MCF 10A (cell line): ENCODE measurements at regions not wholly inside any gene's neighbourhood (a gene's known extent, or its start where the extent isn't known, plus 50 kb on each side); places are given as distances from the start of the nearest gene placed in this dataset.

ENCODE experiments used
- BruUV-seq: library from RNA; stranded (reverse); fragments of 400-500 nt; replicated peaks from 2 replicates; lab custom pipeline; 2021; lab: Mats Ljungman, UMichigan
- CTCF ChIA-PET: fragments of 300-600 bp; sonication (Branson Sonifier 250); formaldehyde crosslinking; extraction: SDS; loops from one replicate; lab custom pipeline; 2021; ENCODE audit warnings: antibody characterized with exemption, inconsistent platforms; lab: Yijun Ruan, JAX
- POLR2A ChIA-PET: fragments of 300-600, 350-650 bp; sonication (Branson Sonifier 250); formaldehyde crosslinking; extraction: SDS; loops from one replicate; lab custom pipeline; 2020; ENCODE audit warnings: antibody characterized with exemption, inconsistent platforms; lab: Yijun Ruan, JAX
- DNase-seq: peaks from one replicate; pipeline ENCODE4 v3.0.0-alpha.2; 2018; ENCODE audit not compliant: unreplicated experiment
- H3K27ac Mint-ChIP-seq: one replicate; pipeline ENCODE4 v1.8.0; 2022; ENCODE audit warnings: mild to moderate bottlenecking, low read depth, mixed read lengths; ENCODE audit not compliant: unreplicated experiment
- H3K27me3 Mint-ChIP-seq: one replicate; pipeline ENCODE4 v1.8.0; 2022; ENCODE audit warnings: mixed read lengths; ENCODE audit not compliant: insufficient read depth, unreplicated experiment
- H3K36me3 Mint-ChIP-seq: one replicate; pipeline ENCODE4 v1.8.0; 2022; ENCODE audit warnings: mild to moderate bottlenecking, moderate library complexity, mixed read lengths; ENCODE audit not compliant: insufficient read depth, unreplicated experiment
- H3K4me1 Mint-ChIP-seq: one replicate; pipeline ENCODE4 v1.8.0; 2022; ENCODE audit warnings: mixed read lengths; ENCODE audit not compliant: insufficient read depth, unreplicated experiment
- H3K4me3 Mint-ChIP-seq: one replicate; pipeline ENCODE4 v1.8.0; 2022; ENCODE audit warnings: mild to moderate bottlenecking, moderate library complexity, mixed read lengths; ENCODE audit not compliant: unreplicated experiment
- H3K9me3 Mint-ChIP-seq: one replicate; pipeline ENCODE4 v1.8.0; 2022; ENCODE audit warnings: mixed read lengths; ENCODE audit not compliant: unreplicated experiment
- intact Hi-C: fragments of 100-400 bp; cut with micrococcal nuclease; formaldehyde crosslinking; loops from 2 replicates; pipeline ENCODE4 v1.14.1; 2022
- TF ChIP-seq, protein P1 (sequence below): fragments of 200-600 bp; IDR thresholded peaks from one replicate; pipeline ENCODE4 v1.8.0; 2022; ENCODE audit warnings: antibody characterized with exemption, mild to moderate bottlenecking; ENCODE audit not compliant: unreplicated experiment

DNA sequence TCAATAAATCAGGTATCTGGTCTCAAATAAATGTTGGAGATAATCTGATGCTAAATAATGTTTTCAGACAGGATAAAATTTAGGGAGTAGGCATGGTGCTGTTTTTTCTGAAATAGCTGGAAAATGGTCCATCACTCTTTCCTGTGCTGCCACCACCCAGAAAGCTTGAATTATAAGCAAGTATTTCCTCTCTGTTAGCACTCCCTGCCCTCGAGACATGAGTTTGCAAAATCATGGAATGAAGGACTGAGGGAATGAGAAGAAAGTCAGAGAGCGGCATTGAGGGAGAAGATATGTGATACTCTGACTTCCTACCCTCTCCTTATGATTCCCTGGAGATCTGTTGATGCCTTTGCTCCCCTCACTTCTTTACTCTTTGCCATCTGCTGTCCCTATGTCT is 1095.7 kb downstream of the IGSF11 start:
- no peaks in the 10 kb centered on the region for H3K27me3 Mint-ChIP-seq
- CTCF ChIA-PET: no interaction called here
- no peak for DNase-seq
- H3K36me3 Mint-ChIP-seq: no peaks in the 10 kb centered on the region
- TF ChIP-seq, protein P1, sequence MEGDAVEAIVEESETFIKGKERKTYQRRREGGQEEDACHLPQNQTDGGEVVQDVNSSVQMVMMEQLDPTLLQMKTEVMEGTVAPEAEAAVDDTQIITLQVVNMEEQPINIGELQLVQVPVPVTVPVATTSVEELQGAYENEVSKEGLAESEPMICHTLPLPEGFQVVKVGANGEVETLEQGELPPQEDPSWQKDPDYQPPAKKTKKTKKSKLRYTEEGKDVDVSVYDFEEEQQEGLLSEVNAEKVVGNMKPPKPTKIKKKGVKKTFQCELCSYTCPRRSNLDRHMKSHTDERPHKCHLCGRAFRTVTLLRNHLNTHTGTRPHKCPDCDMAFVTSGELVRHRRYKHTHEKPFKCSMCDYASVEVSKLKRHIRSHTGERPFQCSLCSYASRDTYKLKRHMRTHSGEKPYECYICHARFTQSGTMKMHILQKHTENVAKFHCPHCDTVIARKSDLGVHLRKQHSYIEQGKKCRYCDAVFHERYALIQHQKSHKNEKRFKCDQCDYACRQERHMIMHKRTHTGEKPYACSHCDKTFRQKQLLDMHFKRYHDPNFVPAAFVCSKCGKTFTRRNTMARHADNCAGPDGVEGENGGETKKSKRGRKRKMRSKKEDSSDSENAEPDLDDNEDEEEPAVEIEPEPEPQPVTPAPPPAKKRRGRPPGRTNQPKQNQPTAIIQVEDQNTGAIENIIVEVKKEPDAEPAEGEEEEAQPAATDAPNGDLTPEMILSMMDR: no peak
- no TSS peak for BruUV-seq
- H3K9me3 Mint-ChIP-seq: no peaks in the 10 kb centered on the region
- no peaks in the 10 kb centered on the region for H3K4me1 Mint-ChIP-seq
- POLR2A ChIA-PET: no interaction called here
- H3K27ac Mint-ChIP-seq: no peak overlapping the region
- H3K4me3 Mint-ChIP-seq: no peak overlapping the region
- intact Hi-C loops: no loop called here

DNA sequence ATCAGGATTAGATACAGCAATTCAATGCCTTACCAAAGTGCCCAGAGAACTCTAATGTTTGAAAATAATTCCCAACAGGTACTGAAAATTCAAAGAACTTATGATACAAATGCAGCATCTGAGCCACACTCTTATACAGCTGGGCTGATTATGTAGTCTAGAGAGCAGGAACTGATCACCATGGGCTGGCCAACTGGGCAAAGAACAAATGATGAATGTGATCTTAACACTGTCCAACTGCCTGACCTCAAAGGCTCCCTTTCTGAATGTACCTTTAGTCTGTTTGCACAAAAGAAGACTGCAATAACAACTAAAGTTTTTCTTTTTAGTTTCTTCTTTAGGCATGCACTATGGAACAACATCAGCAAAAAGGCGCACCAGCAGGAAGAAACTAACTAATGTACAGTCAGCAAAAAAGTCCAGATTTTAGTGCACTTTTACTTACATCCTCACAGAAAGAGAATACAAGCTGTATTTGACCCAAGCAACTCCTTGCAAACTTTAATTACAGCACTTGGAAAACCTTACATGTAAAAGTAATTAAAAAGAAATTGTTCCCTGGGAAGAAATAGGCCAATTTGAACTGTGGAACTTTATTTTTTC is 1095.1 kb downstream of the IGSF11 start:
- Mint-ChIP-seq H3K27me3 (no peaks in the 10 kb centered on the region), H3K4me3 (no peak overlapping the region), H3K9me3 (no peaks in the 10 kb centered on the region), H3K36me3 (no peaks in the 10 kb centered on the region), H3K4me1 (no peaks in the 10 kb centered on the region), H3K27ac (no peak overlapping the region)
- DNase-seq: no peak
- CTCF ChIA-PET: no interaction called here
- no TSS peak for BruUV-seq
- POLR2A ChIA-PET: no interaction called here
- intact Hi-C loops: no loop called here
- TF ChIP-seq, protein P1: no peak

DNA sequence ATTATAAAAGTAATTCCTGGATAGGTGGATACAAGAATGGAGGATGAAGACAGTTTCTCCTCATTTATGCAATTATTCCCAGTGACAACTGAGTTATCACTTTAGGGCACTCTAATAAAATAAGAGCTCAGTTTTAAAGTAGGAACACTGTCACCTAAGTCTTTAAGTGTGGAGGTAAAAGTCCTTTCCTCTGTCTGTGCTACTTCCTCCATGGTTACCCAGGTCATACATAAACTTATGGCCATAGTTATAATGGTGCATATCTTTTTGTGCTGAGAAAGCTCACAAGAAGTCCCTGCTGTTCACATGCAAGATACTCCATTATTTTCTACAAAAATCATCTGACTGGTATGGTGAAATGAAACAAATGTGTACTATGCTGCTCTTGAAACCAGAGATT is 1093.6 kb downstream of the IGSF11 start:
- Mint-ChIP-seq H3K27me3 (no peaks in the 10 kb centered on the region), H3K4me1 (no peaks in the 10 kb centered on the region), H3K27ac (no peak overlapping the region), H3K4me3 (no peak overlapping the region), H3K36me3 (no peaks in the 10 kb centered on the region), H3K9me3 (no peaks in the 10 kb centered on the region)
- DNase-seq: no peak
- CTCF ChIA-PET: no interaction called here
- intact Hi-C loops: no loop called here
- TF ChIP-seq, protein P1: no peak
- BruUV-seq: no TSS peak
- POLR2A ChIA-PET: no interaction called here

DNA sequence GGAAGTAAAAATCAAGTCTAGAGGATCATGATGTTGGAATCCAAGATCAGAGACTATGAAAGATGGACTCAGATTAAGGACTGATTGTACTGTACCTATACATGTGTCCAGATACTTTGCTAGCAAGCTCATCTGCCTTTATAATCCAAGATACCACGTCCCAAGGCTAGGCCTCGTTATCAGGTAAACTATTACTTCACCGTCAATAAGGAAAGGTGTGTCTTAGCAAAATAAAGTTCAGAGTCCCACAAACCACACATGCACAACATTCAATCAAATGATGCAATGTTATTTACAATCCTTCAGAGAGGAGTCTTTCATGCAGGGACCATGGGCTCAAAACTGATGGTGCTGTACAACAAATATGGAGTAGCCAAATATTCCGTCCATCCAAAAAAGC is 1092.9 kb downstream of the IGSF11 start:
- no peak overlapping the region for H3K27ac Mint-ChIP-seq
- H3K4me3 Mint-ChIP-seq: no peak overlapping the region
- no peaks in the 10 kb centered on the region for H3K9me3 Mint-ChIP-seq
- DNase-seq: no peak
- H3K36me3 Mint-ChIP-seq: no peaks in the 10 kb centered on the region
- CTCF ChIA-PET: interaction anchor here (0.7 kb wide), 1 partner anchor 288 kb away, joined by 3 read pairs; no protein-coding TSS in a partner anchor
- no TSS peak for BruUV-seq
- H3K27me3 Mint-ChIP-seq: no peaks in the 10 kb centered on the region
- POLR2A ChIA-PET: interaction anchor here (0.6 kb wide), 1 partner anchor 1671 kb away, joined by 3 read pairs; no protein-coding TSS in a partner anchor
- TF ChIP-seq, protein P1: no peak
- H3K4me1 Mint-ChIP-seq: no peaks in the 10 kb centered on the region
- intact Hi-C loops: no loop called here
